Calu3 (cell line): ENCODE measurements at regions not wholly inside any gene's neighbourhood (a gene's known extent, or its start where the extent isn't known, plus 50 kb on each side); places are given as distances from the start of the nearest gene placed in this dataset.
"Not testable (repeated sequence)": the region's sequence is repeated elsewhere in the genome, so short reads cannot be mapped to it uniquely, and the experiment has no call there.

Experiments used
- BruUV-seq: library from RNA; stranded (reverse); fragments of 400-500 nt; replicated peaks from 2 replicates; lab custom pipeline; 2021; lab: Mats Ljungman, UMichigan
- CTCF ChIA-PET: fragments of 300-600 bp; sonication (Branson Sonifier 250); formaldehyde crosslinking; loops from one replicate; lab custom pipeline; 2022; ENCODE audit warnings: antibody characterized with exemption; lab: Charles Lee
- DNase-seq: peaks from one replicate; pipeline ENCODE4 v3.0.0; 2022
- H3K27ac Mint-ChIP-seq: one replicate; pipeline ENCODE4 v1.8.0; 2022; ENCODE audit warnings: mixed read lengths; ENCODE audit not compliant: unreplicated experiment
- H3K27me3 Mint-ChIP-seq: one replicate; pipeline ENCODE4 v1.8.0; 2022; ENCODE audit warnings: mixed read lengths; ENCODE audit not compliant: unreplicated experiment
- H3K36me3 Mint-ChIP-seq: one replicate; pipeline ENCODE4 v1.8.0; 2022; ENCODE audit warnings: mild to moderate bottlenecking, moderate library complexity, mixed read lengths; ENCODE audit not compliant: insufficient read depth, unreplicated experiment
- H3K4me1 Mint-ChIP-seq: one replicate; pipeline ENCODE4 v1.8.0; 2022; ENCODE audit warnings: mild to moderate bottlenecking, low read depth, mixed read lengths; ENCODE audit not compliant: unreplicated experiment
- H3K4me3 Mint-ChIP-seq: one replicate; pipeline ENCODE4 v1.8.0; 2022; ENCODE audit warnings: mild to moderate bottlenecking, low read depth, moderate library complexity, mixed read lengths; ENCODE audit not compliant: unreplicated experiment
- H3K9me3 Mint-ChIP-seq: one replicate; pipeline ENCODE4 v1.8.0; 2022; ENCODE audit warnings: low read depth, mixed read lengths; ENCODE audit not compliant: unreplicated experiment
- intact Hi-C: fragments of 100-400 bp; cut with micrococcal nuclease; formaldehyde crosslinking; loops from one replicate; pipeline ENCODE4 v1.10.0; 2022; ENCODE audit not compliant: unreplicated experiment
- TF ChIP-seq, protein P1 (sequence below): fragments of 200-600 bp; IDR thresholded peaks from one replicate; pipeline ENCODE4 v1.8.0; 2022; ENCODE audit warnings: antibody characterized with exemption; ENCODE audit not compliant: unreplicated experiment

DNA sequence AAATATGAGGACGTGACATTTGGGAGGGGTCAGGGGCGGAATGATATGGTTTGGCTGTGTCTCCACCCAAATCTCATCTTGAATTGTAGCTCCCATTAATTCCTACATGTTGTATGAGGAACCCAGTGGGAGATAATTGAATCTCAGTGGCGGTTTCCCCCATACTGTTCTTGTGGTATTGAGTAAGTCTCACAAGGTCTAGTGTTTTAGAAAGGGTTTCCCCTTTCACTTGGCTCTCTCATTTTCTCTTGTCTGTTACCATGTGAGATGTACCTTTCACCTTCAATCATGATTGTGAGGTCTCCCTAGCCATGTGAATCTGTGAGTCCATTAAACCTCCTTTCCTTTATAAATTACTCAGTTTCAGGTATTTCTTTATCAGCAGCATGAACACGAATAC, 663.6 kb upstream of the CHRM3 start:
- DNase-seq, result no peak
- Mint-ChIP-seq H3K4me3 (no peak overlapping the region), H3K9me3 (peaks cover 3% of the 10 kb centered on the region), H3K27me3 (no peaks in the 10 kb centered on the region), H3K4me1 (no peaks in the 10 kb centered on the region), H3K36me3 (no peaks in the 10 kb centered on the region), H3K27ac (no peak overlapping the region)
- intact Hi-C loops, result no loop called here
- CTCF ChIA-PET, result interaction anchor here (0.6 kb wide), 1 partner anchor 716 kb away, joined by 3 read pairs; no protein-coding TSS in a partner anchor
- TF ChIP-seq, protein P1, sequence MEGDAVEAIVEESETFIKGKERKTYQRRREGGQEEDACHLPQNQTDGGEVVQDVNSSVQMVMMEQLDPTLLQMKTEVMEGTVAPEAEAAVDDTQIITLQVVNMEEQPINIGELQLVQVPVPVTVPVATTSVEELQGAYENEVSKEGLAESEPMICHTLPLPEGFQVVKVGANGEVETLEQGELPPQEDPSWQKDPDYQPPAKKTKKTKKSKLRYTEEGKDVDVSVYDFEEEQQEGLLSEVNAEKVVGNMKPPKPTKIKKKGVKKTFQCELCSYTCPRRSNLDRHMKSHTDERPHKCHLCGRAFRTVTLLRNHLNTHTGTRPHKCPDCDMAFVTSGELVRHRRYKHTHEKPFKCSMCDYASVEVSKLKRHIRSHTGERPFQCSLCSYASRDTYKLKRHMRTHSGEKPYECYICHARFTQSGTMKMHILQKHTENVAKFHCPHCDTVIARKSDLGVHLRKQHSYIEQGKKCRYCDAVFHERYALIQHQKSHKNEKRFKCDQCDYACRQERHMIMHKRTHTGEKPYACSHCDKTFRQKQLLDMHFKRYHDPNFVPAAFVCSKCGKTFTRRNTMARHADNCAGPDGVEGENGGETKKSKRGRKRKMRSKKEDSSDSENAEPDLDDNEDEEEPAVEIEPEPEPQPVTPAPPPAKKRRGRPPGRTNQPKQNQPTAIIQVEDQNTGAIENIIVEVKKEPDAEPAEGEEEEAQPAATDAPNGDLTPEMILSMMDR, result no peak
- no TSS peak for BruUV-seq

DNA sequence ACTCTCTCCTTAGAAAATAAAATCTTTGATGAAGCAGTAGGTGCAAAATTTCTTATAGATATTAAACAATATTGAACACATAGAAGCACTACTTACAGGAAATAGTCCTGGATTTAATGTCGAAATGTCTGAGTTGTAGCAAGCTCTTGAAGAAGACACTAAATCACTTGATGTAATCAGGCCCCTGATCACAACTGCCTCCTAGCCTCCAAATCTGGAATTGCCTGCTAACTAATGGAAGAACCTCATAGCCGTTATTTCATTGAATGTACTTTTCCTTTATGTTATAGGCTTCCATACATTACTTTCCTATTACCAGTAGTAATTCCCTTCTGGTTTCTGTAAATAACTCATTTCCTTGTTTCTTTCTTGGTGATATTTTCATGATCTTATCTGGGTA, 675.7 kb upstream of the CHRM3 start:
- no peak overlapping the region for H3K4me3 Mint-ChIP-seq
- DNase-seq, result no peak
- no peaks in the 10 kb centered on the region for H3K9me3 Mint-ChIP-seq
- TF ChIP-seq, protein P1, result no peak
- no TSS peak for BruUV-seq
- H3K27ac Mint-ChIP-seq, result no peak overlapping the region
- intact Hi-C loops, result no loop called here
- CTCF ChIA-PET, result no interaction called here
- no peaks in the 10 kb centered on the region for H3K27me3 Mint-ChIP-seq
- H3K36me3 Mint-ChIP-seq, result no peaks in the 10 kb centered on the region
- no peaks in the 10 kb centered on the region for H3K4me1 Mint-ChIP-seq

DNA sequence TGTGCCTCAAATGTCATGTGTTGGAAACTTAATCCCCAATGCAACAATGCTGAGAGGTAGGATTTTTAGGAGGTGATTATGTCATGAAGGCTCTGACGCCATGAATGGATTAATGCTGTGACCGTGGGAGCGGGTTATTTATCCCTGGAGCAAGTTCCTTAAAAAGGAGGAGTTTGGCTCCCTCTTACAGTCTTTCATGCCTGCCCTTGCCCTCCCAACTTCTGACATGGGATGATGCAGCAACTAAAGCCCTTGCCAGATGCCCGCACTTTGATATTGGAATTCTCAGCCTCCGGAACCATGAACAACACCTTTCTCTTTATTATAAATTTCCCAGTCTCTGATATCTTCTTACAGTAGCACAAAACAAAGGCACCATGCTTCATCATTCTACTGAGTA, 685.3 kb upstream of the CHRM3 start:
- Mint-ChIP-seq H3K4me3 (no peak overlapping the region), H3K27ac (no peak overlapping the region), H3K36me3 (no peaks in the 10 kb centered on the region), H3K27me3 (no peaks in the 10 kb centered on the region), H3K9me3 (peaks cover 6% of the 10 kb centered on the region), H3K4me1 (no peaks in the 10 kb centered on the region)
- TF ChIP-seq, protein P1, result no peak
- no peak for DNase-seq
- intact Hi-C loops, result loop anchor here (5.0 kb wide), 1 partner anchor 1281 kb away; no protein-coding TSS in a partner anchor
- BruUV-seq, result no TSS peak
- CTCF ChIA-PET, result no interaction called here

DNA sequence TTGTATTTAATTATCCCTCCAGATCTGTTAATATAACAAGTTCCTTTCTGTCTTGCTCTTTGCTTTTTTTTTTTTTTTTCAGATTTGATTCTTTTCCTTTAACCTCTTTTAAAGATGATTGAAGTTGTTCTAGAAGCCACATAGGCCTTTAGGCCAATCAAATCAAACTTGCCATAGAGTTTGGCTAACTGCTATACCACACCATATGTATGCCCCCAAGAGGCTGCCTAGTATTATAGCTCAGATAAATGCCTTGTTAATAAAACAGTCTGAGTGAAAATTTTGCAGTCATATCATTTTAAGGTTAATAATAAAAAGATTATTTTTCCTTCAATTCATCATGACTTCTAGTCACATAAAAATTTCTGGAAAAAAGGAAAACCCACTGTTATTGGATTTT, 696.0 kb upstream of the CHRM3 start:
- intact Hi-C loops, result no loop called here
- DNase-seq, result no peak
- Mint-ChIP-seq H3K27ac (no peak overlapping the region), H3K27me3 (no peaks in the 10 kb centered on the region), H3K36me3 (no peaks in the 10 kb centered on the region), H3K9me3 (no peaks in the 10 kb centered on the region), H3K4me1 (no peaks in the 10 kb centered on the region), H3K4me3 (no peak overlapping the region)
- no TSS peak for BruUV-seq
- CTCF ChIA-PET, result no interaction called here
- TF ChIP-seq, protein P1, result no peak

DNA sequence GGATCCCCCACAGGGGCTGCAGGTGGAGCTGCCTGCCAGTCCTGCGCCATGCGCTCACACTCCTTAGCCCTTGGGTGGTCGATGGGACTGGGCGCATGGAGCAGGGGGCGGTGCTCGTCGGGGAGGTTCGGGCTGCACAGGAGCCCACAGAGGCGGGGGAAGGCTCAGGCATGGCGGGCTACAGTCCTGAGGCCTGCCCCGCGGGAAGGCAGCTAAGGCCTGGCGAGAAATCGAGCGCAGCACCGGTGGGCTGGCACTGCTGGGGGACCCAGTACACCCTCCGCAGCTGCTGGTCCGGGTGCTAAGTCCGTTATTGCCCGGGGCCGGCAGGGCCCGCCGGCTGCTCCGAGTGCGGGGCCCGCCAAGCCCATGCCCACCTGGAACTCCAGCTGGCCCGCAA, 701.8 kb upstream of the CHRM3 start:
- H3K27me3 Mint-ChIP-seq, CTCF ChIA-PET, H3K9me3 Mint-ChIP-seq, H3K4me1 Mint-ChIP-seq, H3K27ac Mint-ChIP-seq, H3K36me3 Mint-ChIP-seq, intact Hi-C loops, DNase-seq, H3K4me3 Mint-ChIP-seq, BruUV-seq: not testable (repeated sequence)
